Activated B cell treated with CpG ODN at 0.5 μM for 24 hours (primary cell): ENCODE measurements at regions not wholly inside any gene's neighbourhood (a gene's known extent, or its start where the extent isn't known, plus 50 kb on each side); places are given as distances from the start of the nearest gene placed in this dataset.

Experiments used
- ATAC-seq: fragments of 200-7000 bp; cut with Tn5 transposase; one replicate; pipeline ENCODE4 v1.10.0; 2021; ENCODE audit warnings: low read depth, mild to moderate bottlenecking, moderate library complexity
- CTCF ChIA-PET: fragments of 350-600 bp; sonication (Branson Sonifier 250); formaldehyde crosslinking; loops from one replicate; lab custom pipeline; 2021; ENCODE audit warnings: antibody characterized with exemption; lab: Charles Lee
- POLR2A ChIA-PET: fragments of 350-600 bp; sonication (Branson Sonifier 250); formaldehyde crosslinking; loops from one replicate; lab custom pipeline; 2021; ENCODE audit warnings: antibody characterized with exemption; lab: Charles Lee
- DNase-seq: peaks from one replicate; pipeline ENCODE4 v3.0.0; 2022
- H3K27ac Mint-ChIP-seq: one replicate; pipeline ENCODE4 v1.8.0; 2020; ENCODE audit warnings: mixed read lengths
- H3K27me3 Mint-ChIP-seq: one replicate; pipeline ENCODE4 v1.8.0; 2021; ENCODE audit warnings: mixed read lengths
- H3K36me3 Mint-ChIP-seq: one replicate; pipeline ENCODE4 v1.8.0; 2021; ENCODE audit warnings: low read depth, mixed read lengths
- H3K4me1 Mint-ChIP-seq: one replicate; pipeline ENCODE4 v1.8.0; 2021; ENCODE audit warnings: mixed read lengths
- H3K4me3 Mint-ChIP-seq: one replicate; pipeline ENCODE4 v1.8.0; 2020; ENCODE audit warnings: mild to moderate bottlenecking, mixed read lengths
- H3K9me3 Mint-ChIP-seq: one replicate; pipeline ENCODE4 v1.8.0; 2020; ENCODE audit warnings: mixed read lengths
- intact Hi-C: fragments of 100-400 bp; cut with micrococcal nuclease; formaldehyde crosslinking; loops from one replicate; pipeline ENCODE4 v1.15.1; 2024
- TF ChIP-seq, protein P1 (sequence below): fragments of 200-600 bp; IDR thresholded peaks from one replicate; pipeline ENCODE4 v1.8.0; 2022; ENCODE audit warnings: antibody characterized with exemption, mild to moderate bottlenecking

DNA sequence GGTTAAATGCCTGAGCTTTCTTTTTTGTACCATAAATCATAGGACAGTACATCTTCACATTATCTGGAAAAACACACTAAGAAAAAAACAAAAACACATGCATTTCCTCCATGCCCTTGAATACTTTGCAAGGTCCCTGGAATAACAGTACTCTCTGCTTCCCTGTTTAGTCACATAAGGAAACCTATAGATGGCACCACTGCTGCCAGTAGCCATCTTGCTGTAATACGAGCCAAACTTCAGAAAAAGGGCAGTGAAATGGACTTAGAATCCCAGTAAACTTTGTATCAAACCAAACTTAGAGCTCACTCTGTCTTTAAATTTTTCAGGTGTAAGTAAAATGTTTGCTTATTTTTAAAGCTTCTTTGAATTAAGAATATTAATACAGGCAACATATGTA lies 435.5 kb downstream of the KCNJ2 start:
- Mint-ChIP-seq H3K9me3 (no peaks in the 10 kb centered on the region), H3K27ac (no peak overlapping the region), H3K4me1 (no peaks in the 10 kb centered on the region), H3K4me3 (no peak overlapping the region), H3K36me3 (no peaks in the 10 kb centered on the region), H3K27me3 (no peaks in the 10 kb centered on the region)
- CTCF ChIA-PET: no interaction called here
- ATAC-seq (no peak), DNase-seq (no peak)
- TF ChIP-seq, protein P1, sequence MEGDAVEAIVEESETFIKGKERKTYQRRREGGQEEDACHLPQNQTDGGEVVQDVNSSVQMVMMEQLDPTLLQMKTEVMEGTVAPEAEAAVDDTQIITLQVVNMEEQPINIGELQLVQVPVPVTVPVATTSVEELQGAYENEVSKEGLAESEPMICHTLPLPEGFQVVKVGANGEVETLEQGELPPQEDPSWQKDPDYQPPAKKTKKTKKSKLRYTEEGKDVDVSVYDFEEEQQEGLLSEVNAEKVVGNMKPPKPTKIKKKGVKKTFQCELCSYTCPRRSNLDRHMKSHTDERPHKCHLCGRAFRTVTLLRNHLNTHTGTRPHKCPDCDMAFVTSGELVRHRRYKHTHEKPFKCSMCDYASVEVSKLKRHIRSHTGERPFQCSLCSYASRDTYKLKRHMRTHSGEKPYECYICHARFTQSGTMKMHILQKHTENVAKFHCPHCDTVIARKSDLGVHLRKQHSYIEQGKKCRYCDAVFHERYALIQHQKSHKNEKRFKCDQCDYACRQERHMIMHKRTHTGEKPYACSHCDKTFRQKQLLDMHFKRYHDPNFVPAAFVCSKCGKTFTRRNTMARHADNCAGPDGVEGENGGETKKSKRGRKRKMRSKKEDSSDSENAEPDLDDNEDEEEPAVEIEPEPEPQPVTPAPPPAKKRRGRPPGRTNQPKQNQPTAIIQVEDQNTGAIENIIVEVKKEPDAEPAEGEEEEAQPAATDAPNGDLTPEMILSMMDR: no peak
- POLR2A ChIA-PET: no interaction called here
- intact Hi-C loops: no loop called here

DNA sequence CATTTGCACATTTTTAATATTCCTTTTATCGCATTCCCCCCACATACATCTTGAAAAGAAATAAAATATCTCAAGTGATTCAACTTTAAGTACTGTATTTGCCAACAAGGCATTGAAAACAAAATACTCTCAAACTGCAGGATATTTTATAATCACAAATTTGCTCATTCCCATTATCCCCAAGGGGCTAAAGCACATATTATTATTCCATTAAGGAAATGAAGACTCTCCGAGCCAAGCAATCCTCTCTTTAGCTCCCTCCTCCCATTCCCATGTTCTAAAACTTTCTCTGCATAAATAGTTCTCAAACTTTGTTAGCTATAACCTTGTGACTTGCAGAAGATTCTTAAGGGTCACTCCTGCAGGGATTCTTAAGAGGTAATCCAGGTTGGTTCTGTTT lies 436.8 kb downstream of the KCNJ2 start:
- ChIA-PET CTCF (no interaction called here), POLR2A (no interaction called here)
- ATAC-seq: no peak
- no peak for DNase-seq
- Mint-ChIP-seq H3K27me3 (no peaks in the 10 kb centered on the region), H3K36me3 (no peaks in the 10 kb centered on the region), H3K9me3 (no peaks in the 10 kb centered on the region), H3K4me1 (no peaks in the 10 kb centered on the region), H3K27ac (no peak overlapping the region), H3K4me3 (no peak overlapping the region)
- intact Hi-C loops: no loop called here
- TF ChIP-seq, protein P1: no peak

DNA sequence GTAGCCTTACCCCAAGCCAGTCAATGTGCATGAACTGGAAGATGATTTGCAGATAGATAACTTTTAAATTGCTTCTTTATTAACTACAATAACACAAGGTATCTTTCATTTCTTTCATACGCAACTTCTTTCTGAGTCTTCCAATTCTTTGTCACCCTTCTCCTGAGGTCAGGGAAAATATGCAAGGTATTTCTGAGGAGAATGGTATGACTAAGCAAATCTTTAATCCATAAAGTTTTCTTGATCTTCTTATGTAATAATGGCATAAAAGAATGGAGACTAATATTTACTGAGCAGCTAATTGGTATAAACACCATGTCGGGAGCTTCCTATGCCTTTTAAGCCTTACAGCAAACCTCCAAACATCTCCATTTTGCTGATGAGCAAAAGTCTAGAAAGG lies 438.9 kb downstream of the KCNJ2 start:
- ATAC-seq (no peak), DNase-seq (no peak)
- H3K4me1 Mint-ChIP-seq: no peaks in the 10 kb centered on the region
- CTCF ChIA-PET: no interaction called here
- no peak overlapping the region for H3K4me3 Mint-ChIP-seq
- H3K27ac Mint-ChIP-seq: no peak overlapping the region
- POLR2A ChIA-PET: no interaction called here
- no peaks in the 10 kb centered on the region for H3K36me3 Mint-ChIP-seq
- intact Hi-C loops: no loop called here
- TF ChIP-seq, protein P1: no peak
- H3K9me3 Mint-ChIP-seq: no peaks in the 10 kb centered on the region
- no peaks in the 10 kb centered on the region for H3K27me3 Mint-ChIP-seq

DNA sequence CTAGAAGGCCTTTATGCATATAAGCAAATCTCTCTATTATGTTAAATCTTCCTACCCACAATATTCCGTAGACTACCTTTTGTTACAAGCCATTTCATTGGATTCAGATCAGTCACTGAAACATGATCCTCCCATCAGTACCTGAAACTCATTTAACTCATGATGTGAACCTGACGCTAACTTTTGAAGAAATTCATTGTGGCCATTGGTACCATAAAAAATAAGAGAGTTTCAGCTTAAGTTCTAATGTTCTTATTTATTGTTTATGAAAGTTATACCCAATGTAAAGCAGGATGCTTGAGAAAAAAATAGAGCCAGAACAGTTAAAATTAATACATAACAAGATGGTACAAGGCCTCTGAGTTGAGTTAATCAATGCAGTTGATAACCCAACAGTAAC lies 439.6 kb downstream of the KCNJ2 start:
- Mint-ChIP-seq H3K4me3 (no peak overlapping the region), H3K4me1 (no peaks in the 10 kb centered on the region), H3K27ac (no peak overlapping the region), H3K9me3 (no peaks in the 10 kb centered on the region), H3K27me3 (no peaks in the 10 kb centered on the region), H3K36me3 (no peaks in the 10 kb centered on the region)
- DNase-seq: no peak
- no peak for ATAC-seq
- intact Hi-C loops: no loop called here
- TF ChIP-seq, protein P1: no peak
- ChIA-PET POLR2A (no interaction called here), CTCF (no interaction called here)

DNA sequence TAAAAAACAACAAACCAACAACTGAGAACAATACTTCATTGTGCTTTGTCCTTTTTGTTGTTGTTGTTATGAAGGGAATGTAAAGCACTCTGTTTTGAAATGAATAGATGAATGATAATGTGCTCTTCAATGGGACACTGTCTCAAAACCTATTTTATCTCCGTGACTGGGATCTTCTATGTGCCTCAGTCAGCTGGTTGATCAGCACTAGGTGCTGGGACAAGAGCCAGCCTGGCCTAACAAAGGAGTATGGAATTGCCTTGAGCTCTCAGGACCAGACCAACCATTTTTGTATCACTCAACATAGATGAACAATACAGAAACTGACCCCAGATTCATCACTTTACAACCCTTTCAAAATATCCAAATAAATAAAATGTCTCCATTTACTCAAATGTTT lies 440.2 kb downstream of the KCNJ2 start:
- DNase-seq: no peak
- no peaks in the 10 kb centered on the region for H3K9me3 Mint-ChIP-seq
- no peaks in the 10 kb centered on the region for H3K36me3 Mint-ChIP-seq
- no peak overlapping the region for H3K27ac Mint-ChIP-seq
- intact Hi-C loops: no loop called here
- POLR2A ChIA-PET: no interaction called here
- H3K4me3 Mint-ChIP-seq: no peak overlapping the region
- CTCF ChIA-PET: no interaction called here
- H3K27me3 Mint-ChIP-seq: no peaks in the 10 kb centered on the region
- TF ChIP-seq, protein P1: no peak
- ATAC-seq: no peak
- no peaks in the 10 kb centered on the region for H3K4me1 Mint-ChIP-seq
